Endothelial cell of umbilical vein (primary cell): ENCODE measurements at regions not wholly inside any gene's neighbourhood (a gene's known extent, or its start where the extent isn't known, plus 50 kb on each side); places are given as distances from the start of the nearest gene placed in this dataset.

Experiments
- BruUV-seq: library from RNA; stranded (reverse); fragments of 400-500 nt; replicated peaks from 2 replicates; lab custom pipeline; 2021; lab: Mats Ljungman, UMichigan
- CTCF ChIA-PET: fragments of 300-600, 350-600 bp; sonication (Branson Sonifier 250); formaldehyde crosslinking; loops from one replicate; lab custom pipeline; 2021; ENCODE audit warnings: antibody characterized with exemption, inconsistent platforms; lab: Charles Lee
- POLR2A ChIA-PET: fragments of 300-600, 350-600 bp; sonication (Branson Sonifier 250); formaldehyde crosslinking; loops from one replicate; lab custom pipeline; 2021; ENCODE audit warnings: antibody characterized with exemption, inconsistent platforms; lab: Charles Lee
- DNase-seq: peaks from one replicate; pipeline ENCODE4 v3.0.0-alpha.2; 2011; ENCODE audit warnings: low read depth, low spot score
- FAIRE-seq: peaks from 2 replicates; lab custom pipeline; 2011; peaks lifted over from hg19 to GRCh38; lab: Jason Lieb, UNC
- H2AFZ ChIP-seq: 2 replicates; pipeline ENCODE4 v1.6.0; 2012; ENCODE audit warnings: low read depth, low read length, control low read depth, inconsistent platforms
- H3K27ac ChIP-seq: 2 replicates; pipeline ENCODE4 v1.5.1; 2011; ENCODE audit warnings: low read depth, mild to moderate bottlenecking, control low read depth, low read length, moderate library complexity; ENCODE audit not compliant: insufficient read depth
- H3K27me3 ChIP-seq, 2 experiments: 2 replicates each; pipeline versions ENCODE4 v1.6.0 to v1.6.1; 2011; ENCODE audit warnings: low read length in 2 of 2, mixed read lengths in 1 of 2; ENCODE audit not compliant: control insufficient read depth in 2 of 2, insufficient read depth in 2 of 2
- H3K36me3 ChIP-seq, 2 experiments: 2 replicates in 1 of 2; 3 replicates in 1 of 2; pipeline ENCODE4 v1.5.1; 2011; ENCODE audit warnings: low read length in 2 of 2, mild to moderate bottlenecking in 1 of 2, moderate library complexity in 1 of 2; ENCODE audit not compliant: control insufficient read depth in 2 of 2, insufficient read depth in 2 of 2; ENCODE audit errors: extremely low read depth in 1 of 2
- H3K4me1 ChIP-seq: 3 replicates; pipeline ENCODE4 v1.5.1; 2011; ENCODE audit warnings: mild to moderate bottlenecking, low read length; ENCODE audit not compliant: control insufficient read depth, insufficient read depth; ENCODE audit errors: extremely low read depth
- H3K4me2 ChIP-seq: 2 replicates; pipeline ENCODE4 v1.6.1; 2011; ENCODE audit warnings: low read length, control low read depth, mixed read lengths; ENCODE audit not compliant: insufficient read depth
- H3K4me3 ChIP-seq, 3 experiments: fragments of 200-600 bp in 1 of 3; sonication (generic), shearing (Covaris generic) in 1 of 3; replicated peaks in 1 of 3; 2 replicates each; pipeline ENCODE4 v1.5.1; 2011 to 2016; ENCODE audit warnings: control low read depth in 3 of 3, low read length in 3 of 3, mild to moderate bottlenecking in 2 of 3, inconsistent platforms in 1 of 3, low read depth in 1 of 3, moderate library complexity in 1 of 3; ENCODE audit not compliant: insufficient read depth in 1 of 3
- H3K79me2 ChIP-seq: 2 replicates; pipeline ENCODE4 v1.6.0; 2012; ENCODE audit warnings: low read length, inconsistent platforms; ENCODE audit not compliant: control insufficient read depth, insufficient read depth
- H3K9ac ChIP-seq: replicated peaks from 2 replicates; pipeline ENCODE3; 2011; ENCODE audit warnings: low read length, control low read depth; ENCODE audit not compliant: insufficient read depth; ENCODE audit errors: extremely low read depth
- H3K9me1 ChIP-seq: replicated peaks from 3 replicates; pipeline ENCODE4 v1.6.0; 2011; ENCODE audit warnings: mild to moderate bottlenecking, low read length; ENCODE audit not compliant: control insufficient read depth, insufficient read depth; ENCODE audit errors: extremely low read depth
- H3K9me3 ChIP-seq: replicated peaks from 2 replicates; pipeline ENCODE4 v1.5.1; 2012; ENCODE audit warnings: low read length, inconsistent platforms; ENCODE audit not compliant: control insufficient read depth, insufficient read depth
- H4K20me1 ChIP-seq: replicated peaks from 2 replicates; pipeline ENCODE3; 2011; ENCODE audit warnings: mild to moderate bottlenecking, low read length; ENCODE audit not compliant: control insufficient read depth, insufficient read depth; ENCODE audit errors: extremely low read depth
- CTCF ChIP-seq, 2 donors: IDR thresholded peaks; 1 replicate in 1 of 2; 2 replicates in 1 of 2; pipeline ENCODE4 v1.5.1; 2011; ENCODE audit warnings: low read length in 2 of 2, mild to moderate bottlenecking in 2 of 2, moderate library complexity in 2 of 2, control low read depth in 1 of 2, inconsistent platforms in 1 of 2, low read depth in 1 of 2; ENCODE audit not compliant: insufficient read depth in 1 of 2; ENCODE audit errors: extremely low read depth in 1 of 2
- EZH2 ChIP-seq: IDR thresholded peaks from 2 replicates; pipeline ENCODE4 v1.6.1; 2012; ENCODE audit warnings: borderline replicate concordance, low read depth, mild to moderate bottlenecking, moderate library complexity, low read length, inconsistent platforms; ENCODE audit not compliant: severe bottlenecking
- FOS ChIP-seq: IDR thresholded peaks from 2 replicates; pipeline ENCODE4 v1.6.1; 2011; ENCODE audit warnings: mild to moderate bottlenecking, low read length, moderate library complexity, borderline replicate concordance; ENCODE audit not compliant: insufficient read depth
- GATA2 ChIP-seq: IDR thresholded peaks from 2 replicates; pipeline ENCODE4 v1.7.0; 2011; ENCODE audit warnings: low read depth, mild to moderate bottlenecking, moderate library complexity, mixed read lengths, low read length; ENCODE audit not compliant: insufficient read length, insufficient read depth
- JUN ChIP-seq: IDR thresholded peaks from 2 replicates; pipeline ENCODE4 v1.6.1; 2011; ENCODE audit warnings: borderline replicate concordance, low read depth; ENCODE audit not compliant: insufficient read length, insufficient read depth
- MAX ChIP-seq: IDR thresholded peaks from 2 replicates; pipeline ENCODE4 v1.6.1; 2011; ENCODE audit not compliant: insufficient read depth, insufficient read length
- MYC ChIP-seq: IDR thresholded peaks from one replicate; pipeline ENCODE4 v1.6.1; 2011; ENCODE audit warnings: mild to moderate bottlenecking, low read depth, low read length
- POLR2A ChIP-seq: IDR thresholded peaks from 2 replicates; pipeline ENCODE4 v1.6.1; 2012; ENCODE audit warnings: low read depth, mild to moderate bottlenecking, control low read depth, low read length
- POLR2AphosphoS5 ChIP-seq: IDR thresholded peaks from 2 replicates; pipeline ENCODE4 v1.6.1; 2012; ENCODE audit warnings: low read depth, mild to moderate bottlenecking, control low read depth, low read length, moderate library complexity; ENCODE audit not compliant: insufficient read depth
- dilution Hi-C: fragments of 300-500 bp; cut with MboI; formaldehyde crosslinking; loops from one replicate; pipeline ENCODE4 v1.15.0; 2019; ENCODE audit warnings: low sequenced_read_pairs; ENCODE audit not compliant: extremely low pct_ligation_motif_present
- intact Hi-C: fragments of 100-400 bp; cut with micrococcal nuclease; formaldehyde crosslinking; loops from one replicate; pipeline ENCODE4 v1.10.0; 2022

- H3K27ac ChIP-seq, result no peak overlapping the region
- no peaks in the 10 kb centered on the region for H3K9me3 ChIP-seq
- no peak overlapping the region for H2AFZ ChIP-seq
- TF ChIP-seq MAX (no peak), POLR2A (no peak), MYC (no peak)
- H4K20me1 ChIP-seq, result no peaks in the 10 kb centered on the region
- DNase-seq (no peak), FAIRE-seq (no peak)
- H3K9ac ChIP-seq, result no peak overlapping the region
- peaks cover 3 to 8% of the 10 kb centered on the region in 2 experiments for H3K27me3 ChIP-seq
- H3K9me1 ChIP-seq, result no peaks in the 10 kb centered on the region
- intact Hi-C loops, result loop anchor here (5.0 kb wide), 1 partner anchor 115 kb away; no protein-coding TSS in a partner anchor
- CTCF ChIA-PET, result interaction anchor here (1.6 kb wide), 1 partner anchor 34 kb away, joined by 4 read pairs; no protein-coding TSS in a partner anchor
- BruUV-seq, result no TSS peak
- H3K4me1 ChIP-seq, result peaks cover 4% of the 10 kb centered on the region
- no peak overlapping the region for H3K4me2 ChIP-seq
- H3K36me3 ChIP-seq, result no peaks in the 10 kb centered on the region
- no peaks in the 10 kb centered on the region for H3K79me2 ChIP-seq
- dilution Hi-C loops, result no loop called here
- no peak overlapping the region for H3K4me3 ChIP-seq
- POLR2A ChIA-PET, result no interaction called here
Measured at GRCh38 chr10:53072144-53072543, 299.6 kb upstream of the MBL2 start.

- Histone ChIP-seq H3K4me1 (peaks cover 4% of the 10 kb centered on the region), H3K4me3 (no peak overlapping the region), H3K9me1 (no peaks in the 10 kb centered on the region), H2AFZ (no peak overlapping the region), H3K27ac (no peak overlapping the region), H3K36me3 (no peaks in the 10 kb centered on the region), H3K9ac (no peak overlapping the region), H4K20me1 (no peaks in the 10 kb centered on the region), H3K27me3 (peaks cover 3 to 8% of the 10 kb centered on the region in 2 experiments), H3K79me2 (no peaks in the 10 kb centered on the region), H3K9me3 (no peaks in the 10 kb centered on the region), H3K4me2 (no peak overlapping the region)
- DNase-seq, result no peak
- no peak for FAIRE-seq
- POLR2A ChIA-PET, result no interaction called here
- BruUV-seq, result no TSS peak
- TF ChIP-seq EZH2, result no peak
- no peak for TF ChIP-seq MAX
- no peak for TF ChIP-seq MYC
- no peak for TF ChIP-seq FOS
- TF ChIP-seq POLR2A, result no peak
- no peak for TF ChIP-seq JUN
- no peak for TF ChIP-seq GATA2
- no peak for TF ChIP-seq POLR2AphosphoS5
- no peak for TF ChIP-seq CTCF (IDR thresholded peaks at IDR 0.05; ENCODE audit: extremely low read depth in 1 of 2, insufficient read depth in 1 of 2, low read depth in 1 of 2, low read length in 2 of 2)
- dilution Hi-C loops, result no loop called here
- CTCF ChIA-PET, result interaction anchor here (1.6 kb wide), 1 partner anchor 33 kb away, joined by 4 read pairs; no protein-coding TSS in a partner anchor
- intact Hi-C loops, result loop anchor here (5.0 kb wide), 1 partner anchor 114 kb away; no protein-coding TSS in a partner anchor
Measured at GRCh38 chr10:53071505-53072125, 299.0 kb upstream of the MBL2 start.
